ENCODE measurements at regions not wholly inside any gene's neighbourhood (a gene's known extent, or its start where the extent isn't known, plus 50 kb on each side); places are given as distances from the start of the nearest gene placed in this dataset.

GRCh38 chr11:16603245-16603644 is 135.2 kb upstream of the C11orf58 start:
- no peak for TF ChIP-seq CTCF (conservative IDR thresholded peaks at IDR 0.05 in 1 of 2, IDR thresholded peaks at IDR 0.05 in 1 of 2; ENCODE audit: extremely low read depth in 1 of 2, insufficient read depth in 1 of 2, low read depth in 1 of 2, low read length in 2 of 2)
- TF ChIP-seq EZH2 (IDR thresholded peaks at IDR 0.05; ENCODE audit: borderline replicate concordance, low read length): no peak

Measured in mammary epithelial cell (primary cell).